Colonic mucosa (tissue), 4 donors: ENCODE measurements at regions not wholly inside any gene's neighbourhood (a gene's known extent, or its start where the extent isn't known, plus 50 kb on each side); places are given as distances from the start of the nearest gene placed in this dataset.

ENCODE experiments used
- DNase-seq: peaks from one replicate; pipeline ENCODE4 v3.0.0-alpha.2; 2020
- H3K27ac ChIP-seq: fragments of 200-600 bp; one replicate; pipeline ENCODE4 v1.8.0; 2021
- H3K27me3 ChIP-seq: fragments of 200-600 bp; one replicate; pipeline ENCODE4 v1.8.0; 2021
- H3K36me3 ChIP-seq: fragments of 200-600 bp; one replicate; pipeline ENCODE4 v1.8.0; 2021
- H3K4me1 ChIP-seq: fragments of 200-600 bp; one replicate; pipeline ENCODE4 v1.8.0; 2021; ENCODE audit warnings: mild to moderate bottlenecking
- H3K4me3 ChIP-seq: fragments of 200-600 bp; one replicate; pipeline ENCODE4 v1.8.0; 2021
- H3K9ac ChIP-seq, 2 donors: one replicate each; pipeline ENCODE4 v1.7.0; 2013; ENCODE audit warnings: control low read depth in 2 of 2, low read depth in 2 of 2, low read length in 2 of 2
- H3K9me3 ChIP-seq: fragments of 200-600 bp; one replicate; pipeline ENCODE4 v1.8.0; 2021
- intact Hi-C: fragments of 100-400 bp; cut with DNase I; formaldehyde crosslinking; loops from one replicate; pipeline ENCODE4 v1.14.1; 2022
- TF ChIP-seq, protein P1 (sequence below): fragments of 200-600 bp; IDR thresholded peaks from one replicate; pipeline ENCODE4 v1.8.0; 2022; ENCODE audit warnings: antibody characterized with exemption, mild to moderate bottlenecking
- donor health status: healthy.
- donor health status: DM: no; HTN: no; CAD: no.
- donor health status: DM: no; HTN: no; CAD: no.

DNA sequence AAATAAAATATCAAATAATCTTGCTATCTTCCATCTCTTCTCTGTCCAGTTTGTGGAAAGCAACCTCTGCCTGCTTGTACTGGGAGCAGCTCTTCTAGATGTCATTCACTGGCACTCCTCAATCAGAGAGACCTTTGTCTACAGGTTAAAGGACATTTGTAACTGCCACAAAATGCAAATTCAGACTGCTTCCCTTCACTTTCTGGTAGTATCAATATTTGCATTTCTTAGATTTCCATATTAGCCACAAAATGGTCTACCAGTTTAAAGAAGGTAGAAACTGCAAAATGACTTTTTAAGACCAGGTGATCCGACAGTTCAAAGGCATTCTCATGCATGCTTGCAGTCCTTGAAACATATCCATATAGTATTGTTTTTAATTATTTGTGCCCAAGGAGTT is 51.7 kb upstream of the RCN1 start:
- intact Hi-C loops: no loop called here
- TF ChIP-seq, protein P1, sequence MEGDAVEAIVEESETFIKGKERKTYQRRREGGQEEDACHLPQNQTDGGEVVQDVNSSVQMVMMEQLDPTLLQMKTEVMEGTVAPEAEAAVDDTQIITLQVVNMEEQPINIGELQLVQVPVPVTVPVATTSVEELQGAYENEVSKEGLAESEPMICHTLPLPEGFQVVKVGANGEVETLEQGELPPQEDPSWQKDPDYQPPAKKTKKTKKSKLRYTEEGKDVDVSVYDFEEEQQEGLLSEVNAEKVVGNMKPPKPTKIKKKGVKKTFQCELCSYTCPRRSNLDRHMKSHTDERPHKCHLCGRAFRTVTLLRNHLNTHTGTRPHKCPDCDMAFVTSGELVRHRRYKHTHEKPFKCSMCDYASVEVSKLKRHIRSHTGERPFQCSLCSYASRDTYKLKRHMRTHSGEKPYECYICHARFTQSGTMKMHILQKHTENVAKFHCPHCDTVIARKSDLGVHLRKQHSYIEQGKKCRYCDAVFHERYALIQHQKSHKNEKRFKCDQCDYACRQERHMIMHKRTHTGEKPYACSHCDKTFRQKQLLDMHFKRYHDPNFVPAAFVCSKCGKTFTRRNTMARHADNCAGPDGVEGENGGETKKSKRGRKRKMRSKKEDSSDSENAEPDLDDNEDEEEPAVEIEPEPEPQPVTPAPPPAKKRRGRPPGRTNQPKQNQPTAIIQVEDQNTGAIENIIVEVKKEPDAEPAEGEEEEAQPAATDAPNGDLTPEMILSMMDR: no peak
- no peak for DNase-seq
- no peak overlapping the region for H3K4me3 ChIP-seq
- no peaks in the 10 kb centered on the region for H3K9me3 ChIP-seq
- H3K27ac ChIP-seq: no peak overlapping the region
- H3K36me3 ChIP-seq: no peaks in the 10 kb centered on the region
- no peak overlapping the region for H3K9ac ChIP-seq
- H3K27me3 ChIP-seq: no peaks in the 10 kb centered on the region
- no peaks in the 10 kb centered on the region for H3K4me1 ChIP-seq

DNA sequence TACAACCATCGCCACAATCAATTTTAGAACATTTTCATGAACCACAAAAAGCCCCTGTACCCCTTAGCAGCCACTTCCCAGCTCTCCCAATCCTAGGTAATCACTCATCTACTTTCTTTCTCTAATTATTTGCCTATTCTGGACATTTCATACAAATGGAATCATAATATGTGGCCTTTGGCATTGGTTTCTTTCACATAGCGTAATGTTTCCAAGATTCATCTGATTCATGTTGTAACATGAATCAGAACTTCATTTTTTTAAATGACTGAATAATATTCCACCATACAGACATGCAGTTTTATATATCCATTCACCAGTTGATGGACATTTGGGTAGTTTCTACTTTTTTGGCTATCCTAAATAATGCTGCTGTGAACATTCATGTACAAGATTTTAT is 56.2 kb upstream of the RCN1 start:
- no peaks in the 10 kb centered on the region for H3K4me1 ChIP-seq
- H3K27me3 ChIP-seq: no peaks in the 10 kb centered on the region
- H3K27ac ChIP-seq: no peak overlapping the region
- no peaks in the 10 kb centered on the region for H3K9me3 ChIP-seq
- no peaks in the 10 kb centered on the region for H3K36me3 ChIP-seq
- no peak for DNase-seq
- H3K4me3 ChIP-seq: no peak overlapping the region
- intact Hi-C loops: no loop called here
- no peak overlapping the region for H3K9ac ChIP-seq
- TF ChIP-seq, protein P1: no peak

GRCh38 chr11:32034149-32034548 is 56.7 kb upstream of the RCN1 start:
- Histone ChIP-seq H3K4me1 (no peaks in the 10 kb centered on the region), H3K27ac (no peak overlapping the region), H3K9me3 (no peaks in the 10 kb centered on the region), H3K27me3 (no peaks in the 10 kb centered on the region), H3K36me3 (no peaks in the 10 kb centered on the region), H3K4me3 (no peak overlapping the region), H3K9ac (no peak overlapping the region)
- intact Hi-C loops: no loop called here
- DNase-seq: no peak
- TF ChIP-seq, protein P1: no peak

GRCh38 chr11:32033491-32033890 is 57.4 kb upstream of the RCN1 start:
- no peaks in the 10 kb centered on the region for H3K9me3 ChIP-seq
- no peaks in the 10 kb centered on the region for H3K36me3 ChIP-seq
- intact Hi-C loops: no loop called here
- no peak overlapping the region for H3K27ac ChIP-seq
- H3K4me3 ChIP-seq: no peak overlapping the region
- H3K4me1 ChIP-seq: no peaks in the 10 kb centered on the region
- no peak for DNase-seq
- no peak overlapping the region for H3K9ac ChIP-seq
- TF ChIP-seq, protein P1: no peak
- H3K27me3 ChIP-seq: no peaks in the 10 kb centered on the region

- intact Hi-C loops: no loop called here
- no peak for DNase-seq
- Histone ChIP-seq H3K36me3 (no peaks in the 10 kb centered on the region), H3K9ac (no peak overlapping the region), H3K27ac (no peak overlapping the region), H3K27me3 (no peaks in the 10 kb centered on the region), H3K4me1 (no peaks in the 10 kb centered on the region), H3K4me3 (no peak overlapping the region), H3K9me3 (no peaks in the 10 kb centered on the region)
- TF ChIP-seq, protein P1: no peak
These were observed 57.8 kb upstream of the RCN1 start for GRCh38 chr11:32033067-32033466.

DNA sequence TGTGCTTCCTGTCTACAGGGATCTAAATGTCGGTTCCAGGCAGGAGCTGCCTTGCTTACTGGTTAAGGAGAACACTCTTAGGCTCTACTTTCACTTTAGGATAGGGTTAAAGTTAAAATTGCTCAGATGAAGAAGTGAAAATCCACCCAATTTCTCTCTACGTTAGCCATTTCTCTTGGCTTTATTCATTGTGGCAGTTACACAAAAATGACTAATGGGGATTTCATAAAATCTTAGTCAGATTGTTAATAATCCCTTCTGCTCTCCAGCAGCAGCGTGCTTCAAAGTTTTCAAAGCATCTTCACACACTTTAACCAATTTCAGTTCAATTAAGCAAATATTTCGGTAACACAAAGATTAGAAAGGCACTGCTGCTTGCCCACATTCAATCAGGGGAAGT is 58.4 kb upstream of the RCN1 start:
- Histone ChIP-seq H3K4me1 (no peaks in the 10 kb centered on the region), H3K9me3 (no peaks in the 10 kb centered on the region), H3K27ac (no peak overlapping the region), H3K36me3 (no peaks in the 10 kb centered on the region), H3K27me3 (no peaks in the 10 kb centered on the region), H3K4me3 (no peak overlapping the region), H3K9ac (no peak overlapping the region)
- intact Hi-C loops: no loop called here
- no peak for DNase-seq
- TF ChIP-seq, protein P1: no peak
